Stomach (tissue), 4 donors: ENCODE measurements at regions not wholly inside any gene's neighbourhood (a gene's known extent, or its start where the extent isn't known, plus 50 kb on each side); places are given as distances from the start of the nearest gene placed in this dataset.

ENCODE experiments used
- CTCF ChIP-seq, 7 experiments: fragments of 450-650 bp in 4 of 7; fragments of 200-600 bp in 3 of 7; sonication (generic) in 3 of 7; IDR thresholded peaks; one replicate each; pipeline ENCODE4 v1.5.1; 2016 to 2019; ENCODE audit warnings: antibody characterized with exemption in 7 of 7, control low read depth in 2 of 7, mild to moderate bottlenecking in 1 of 7
- EP300 ChIP-seq: sonication (generic); formaldehyde crosslinking; IDR thresholded peaks from one replicate; pipeline ENCODE4 v1.6.1; 2017; ENCODE audit warnings: antibody characterized with exemption
- POLR2AphosphoS5 ChIP-seq, 3 donors: sonication (generic); formaldehyde crosslinking; IDR thresholded peaks; one replicate each; pipeline ENCODE4 v1.6.1; 2016; ENCODE audit warnings: antibody characterized with exemption in 3 of 3

GRCh38 chr1:58409890-58410289, 136.6 kb downstream of the OMA1 start:
- TF ChIP-seq CTCF (IDR thresholded peaks at IDR 0.05) (no peak), POLR2AphosphoS5 (IDR thresholded peaks at IDR 0.05) (no peak), EP300 (no peak)
